Neural progenitor cell (in vitro differentiated cells): ENCODE measurements at regions not wholly inside any gene's neighbourhood (a gene's known extent, or its start where the extent isn't known, plus 50 kb on each side); places are given as distances from the start of the nearest gene placed in this dataset.
A peak's percentile ranks its signal among the peaks of the same experiment; 100 is the strongest.

Source experiments
- DNase-seq: peaks from one replicate; pipeline ENCODE4 v3.0.0-alpha.2; 2016; ENCODE audit warnings: low spot score
- H2AFZ ChIP-seq: fragments of 200-600 bp; sonication (generic); replicated peaks from 2 replicates; pipeline ENCODE4 v1.6.1; 2016; ENCODE audit warnings: antibody characterized with exemption
- H3F3A ChIP-seq: fragments of 200-600 bp; sonication (generic); 2 replicates; pipeline ENCODE4 v1.6.1; 2016; ENCODE audit warnings: antibody characterized with exemption, low read depth
- H3K27ac ChIP-seq: fragments of 200-600 bp; sonication (generic); 2 replicates; pipeline ENCODE4 v1.5.1; 2016; ENCODE audit warnings: mild to moderate bottlenecking
- H3K27me3 ChIP-seq: fragments of 200-600 bp; sonication (generic); 2 replicates; pipeline ENCODE4 v1.6.1; 2016; ENCODE audit warnings: mild to moderate bottlenecking, moderate library complexity
- H3K36me3 ChIP-seq: fragments of 200-600 bp; sonication (generic); 2 replicates; pipeline ENCODE4 v1.5.1; 2016
- H3K4me1 ChIP-seq: fragments of 200-600 bp; sonication (generic); 2 replicates; pipeline ENCODE4 v1.6.1; 2016; ENCODE audit warnings: mixed run types
- H3K4me2 ChIP-seq: fragments of 200-600 bp; sonication (generic); 2 replicates; pipeline ENCODE4 v1.6.1; 2016
- H3K4me3 ChIP-seq: fragments of 200-600 bp; sonication (generic); 2 replicates; pipeline ENCODE4 v1.5.1; 2016
- H3K79me2 ChIP-seq: fragments of 200-600 bp; sonication (generic); 2 replicates; pipeline ENCODE4 v1.6.1; 2016; ENCODE audit warnings: low read depth
- H3K9ac ChIP-seq: fragments of 200-600 bp; sonication (generic); 2 replicates; pipeline ENCODE4 v1.6.1; 2016
- H3K9me3 ChIP-seq: fragments of 200-600 bp; sonication (generic); 2 replicates; pipeline ENCODE4 v1.5.1; 2016; ENCODE audit warnings: low read depth
- H4K20me1 ChIP-seq: fragments of 200-600 bp; sonication (generic); 2 replicates; pipeline ENCODE4 v1.6.1; 2016; ENCODE audit warnings: low read depth
- H3K27ac Mint-ChIP-seq: 3 replicates; pipeline ENCODE4 v1.8.0; 2021; ENCODE audit warnings: mixed read lengths
- H3K27me3 Mint-ChIP-seq: 2 replicates; pipeline ENCODE4 v1.8.0; 2022; ENCODE audit warnings: low read depth, mild to moderate bottlenecking, inconsistent platforms, moderate library complexity, mixed read lengths; ENCODE audit not compliant: insufficient read depth
- H3K36me3 Mint-ChIP-seq: 3 replicates; pipeline ENCODE4 v1.8.0; 2021; ENCODE audit warnings: mixed read lengths
- H3K4me1 Mint-ChIP-seq: 3 replicates; pipeline ENCODE4 v1.8.0; 2021; ENCODE audit warnings: mixed read lengths
- H3K4me3 Mint-ChIP-seq: 3 replicates; pipeline ENCODE4 v1.8.0; 2021; ENCODE audit warnings: mild to moderate bottlenecking, moderate library complexity, mixed read lengths
- H3K9me3 Mint-ChIP-seq: 3 replicates; pipeline ENCODE4 v1.8.0; 2020; ENCODE audit warnings: mixed read lengths
- CTCF ChIP-seq: fragments of 200-600 bp; sonication (generic); IDR thresholded peaks from 2 replicates; pipeline ENCODE4 v1.5.1; 2017; ENCODE audit warnings: antibody characterized with exemption, mild to moderate bottlenecking
- EZH2 ChIP-seq: fragments of 200-600 bp; sonication (generic); IDR thresholded peaks from 2 replicates; pipeline ENCODE4 v1.6.1; 2017; ENCODE audit warnings: antibody characterized with exemption, mild to moderate bottlenecking, moderate library complexity
- EZH2phosphoT487 ChIP-seq: fragments of 200-600 bp; sonication (generic); IDR thresholded peaks from 2 replicates; pipeline ENCODE4 v1.6.1; 2017; ENCODE audit warnings: antibody characterized with exemption

- TF ChIP-seq EZH2phosphoT487 = no peak
- TF ChIP-seq EZH2 = no peak
- TF ChIP-seq CTCF = no peak
- H3K27ac Mint-ChIP-seq = no peak overlapping the region
- no peaks in the 10 kb centered on the region for H3K9me3 Mint-ChIP-seq
These were observed 240.1 kb downstream of the UTP18 start for GRCh38 chr17:51500454-51500853.

GRCh38 chr17:51505450-51505849 lies 245.1 kb downstream of the UTP18 start:
- Histone ChIP-seq H3K79me2 (no peaks in the 10 kb centered on the region), H3K4me1 (no peaks in the 10 kb centered on the region), H4K20me1 (no peaks in the 10 kb centered on the region), H3K9me3 (no peaks in the 10 kb centered on the region), H3K36me3 (no peaks in the 10 kb centered on the region), H3F3A (no peaks in the 10 kb centered on the region), H3K9ac (no peak overlapping the region), H3K27me3 (peaks cover 4% of the 10 kb centered on the region), H3K27ac (no peak overlapping the region), H3K4me2 (no peak overlapping the region), H2AFZ (no peak overlapping the region), H3K4me3 (no peak overlapping the region)
- no peak for DNase-seq
- no peaks in the 10 kb centered on the region for H3K36me3 Mint-ChIP-seq
- peaks cover 13% of the 10 kb centered on the region for H3K4me1 Mint-ChIP-seq
- TF ChIP-seq EZH2 (no peak), CTCF (no peak), EZH2phosphoT487 (no peak)
- H3K9me3 Mint-ChIP-seq = no peaks in the 10 kb centered on the region
- no peaks in the 10 kb centered on the region for H3K27me3 Mint-ChIP-seq
- no peak overlapping the region for H3K27ac Mint-ChIP-seq
- H3K4me3 Mint-ChIP-seq = no peak overlapping the region

More at GRCh38 chr17:51500454-51500853, 240.1 kb downstream of the UTP18 start:
- Histone ChIP-seq H3K9me3 (no peaks in the 10 kb centered on the region), H3K4me2 (no peak overlapping the region), H3K4me1 (no peaks in the 10 kb centered on the region), H3K27ac (no peak overlapping the region), H3K36me3 (no peaks in the 10 kb centered on the region), H3F3A (no peaks in the 10 kb centered on the region), H2AFZ (no peak overlapping the region), H3K79me2 (no peaks in the 10 kb centered on the region), H3K9ac (no peak overlapping the region), H3K4me3 (no peak overlapping the region), H3K27me3 (no peaks in the 10 kb centered on the region), H4K20me1 (no peaks in the 10 kb centered on the region)
- DNase-seq = no peak
- Mint-ChIP-seq H3K4me3 (no peak overlapping the region), H3K36me3 (no peaks in the 10 kb centered on the region), H3K4me1 (no peaks in the 10 kb centered on the region), H3K27me3 (peaks cover 6% of the 10 kb centered on the region)

- TF ChIP-seq EZH2phosphoT487 (no peak), CTCF (no peak), EZH2 (no peak)
- no peak overlapping the region for H3K9ac ChIP-seq
- H3F3A ChIP-seq = no peaks in the 10 kb centered on the region
- H3K4me2 ChIP-seq = no peak overlapping the region
- H3K9me3 ChIP-seq = no peaks in the 10 kb centered on the region
- no peaks in the 10 kb centered on the region for H3K79me2 ChIP-seq
- H3K36me3 ChIP-seq = no peaks in the 10 kb centered on the region
- H3K4me1 ChIP-seq = no peaks in the 10 kb centered on the region
- peaks cover 4% of the 10 kb centered on the region for H3K27me3 ChIP-seq
- peak overlapping the region; percentile 27 for H3K27ac Mint-ChIP-seq
- H2AFZ ChIP-seq = no peak overlapping the region
- no peaks in the 10 kb centered on the region for H4K20me1 ChIP-seq
- H3K27ac ChIP-seq = no peak overlapping the region
- H3K36me3 Mint-ChIP-seq = no peaks in the 10 kb centered on the region
- H3K4me3 Mint-ChIP-seq = no peak overlapping the region
- H3K4me3 ChIP-seq = no peak overlapping the region
- H3K27me3 Mint-ChIP-seq = no peaks in the 10 kb centered on the region
- H3K4me1 Mint-ChIP-seq = peaks cover 15% of the 10 kb centered on the region
- DNase-seq = no peak
- H3K9me3 Mint-ChIP-seq = no peaks in the 10 kb centered on the region
These were observed 247.1 kb downstream of the UTP18 start for GRCh38 chr17:51507444-51507843.
